Ishikawa (cell line): ENCODE measurements at regions not wholly inside any gene's neighbourhood (a gene's known extent, or its start where the extent isn't known, plus 50 kb on each side); places are given as distances from the start of the nearest gene placed in this dataset.

Source experiments
- CEBPB ChIP-seq: IDR thresholded peaks from 2 replicates; pipeline ENCODE4 v1.6.1; 2012
- CREB1 ChIP-seq: IDR thresholded peaks from 2 replicates; pipeline ENCODE4 v1.6.1; 2012; ENCODE audit warnings: low read depth
- EGR1 ChIP-seq: IDR thresholded peaks from 2 replicates; pipeline ENCODE4 v1.6.1; 2012
- EP300 ChIP-seq: IDR thresholded peaks from 2 replicates; pipeline ENCODE4 v1.6.1; 2012; ENCODE audit warnings: borderline replicate concordance
- FOXM1 ChIP-seq: IDR thresholded peaks from 2 replicates; pipeline ENCODE4 v1.6.1; 2012; ENCODE audit warnings: low read depth, borderline replicate concordance
- MAX ChIP-seq: IDR thresholded peaks from 2 replicates; pipeline ENCODE4 v1.6.1; 2012
- NFIC ChIP-seq: IDR thresholded peaks from 2 replicates; pipeline ENCODE4 v1.6.1; 2012
- RAD21 ChIP-seq: IDR thresholded peaks from 2 replicates; pipeline ENCODE4 v1.6.1; 2012; ENCODE audit warnings: low read depth
- TAF1 ChIP-seq: IDR thresholded peaks from 2 replicates; pipeline ENCODE4 v1.6.1; 2012; ENCODE audit warnings: low read depth, mild to moderate bottlenecking
- TCF12 ChIP-seq: IDR thresholded peaks from 2 replicates; pipeline ENCODE4 v1.6.1; 2012; ENCODE audit warnings: low read depth
- TEAD4 ChIP-seq: IDR thresholded peaks from 2 replicates; pipeline ENCODE4 v1.6.1; 2012
- YY1 ChIP-seq: IDR thresholded peaks from 2 replicates; pipeline ENCODE4 v1.6.1; 2012; ENCODE audit warnings: low read depth
- ZBTB7A ChIP-seq: IDR thresholded peaks from 2 replicates; pipeline ENCODE4 v1.6.1; 2012; ENCODE audit warnings: low read depth
- TF ChIP-seq, protein P1 (sequence below): IDR thresholded peaks from 2 replicates; pipeline ENCODE4 v1.6.1; 2012; ENCODE audit warnings: low read depth, mild to moderate bottlenecking
- TF ChIP-seq, protein P2 (sequence below): IDR thresholded peaks from 2 replicates; pipeline ENCODE4 v1.6.1; 2012

DNA sequence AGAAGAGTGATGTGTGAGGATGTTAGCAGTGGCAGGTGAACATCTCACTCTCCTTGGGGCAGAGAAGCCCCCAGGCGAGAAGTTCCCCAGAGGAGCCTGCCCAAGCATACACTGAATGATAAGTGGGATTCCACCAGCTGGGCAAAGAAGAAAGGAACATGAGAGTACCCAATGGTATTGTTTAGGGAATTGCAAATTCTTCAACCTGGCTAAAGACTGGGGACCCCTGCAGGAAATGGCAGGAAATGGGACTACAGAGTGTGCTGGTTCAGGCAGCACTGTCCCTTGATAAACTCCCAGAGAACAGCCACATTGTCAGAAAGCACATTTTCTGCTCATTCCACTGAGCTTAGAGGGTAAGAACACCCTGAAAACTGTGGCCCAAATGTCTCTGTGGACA lies 121.3 kb downstream of the RPS29 start:
- TF ChIP-seq CREB1 (no peak), MAX (no peak), TEAD4 (no peak), EP300 (no peak), RAD21 (no peak), TAF1 (no peak), FOXM1 (no peak), YY1 (no peak), CEBPB (no peak), TCF12 (no peak), EGR1 (no peak), ZBTB7A (no peak)
- TF ChIP-seq, protein P1, sequence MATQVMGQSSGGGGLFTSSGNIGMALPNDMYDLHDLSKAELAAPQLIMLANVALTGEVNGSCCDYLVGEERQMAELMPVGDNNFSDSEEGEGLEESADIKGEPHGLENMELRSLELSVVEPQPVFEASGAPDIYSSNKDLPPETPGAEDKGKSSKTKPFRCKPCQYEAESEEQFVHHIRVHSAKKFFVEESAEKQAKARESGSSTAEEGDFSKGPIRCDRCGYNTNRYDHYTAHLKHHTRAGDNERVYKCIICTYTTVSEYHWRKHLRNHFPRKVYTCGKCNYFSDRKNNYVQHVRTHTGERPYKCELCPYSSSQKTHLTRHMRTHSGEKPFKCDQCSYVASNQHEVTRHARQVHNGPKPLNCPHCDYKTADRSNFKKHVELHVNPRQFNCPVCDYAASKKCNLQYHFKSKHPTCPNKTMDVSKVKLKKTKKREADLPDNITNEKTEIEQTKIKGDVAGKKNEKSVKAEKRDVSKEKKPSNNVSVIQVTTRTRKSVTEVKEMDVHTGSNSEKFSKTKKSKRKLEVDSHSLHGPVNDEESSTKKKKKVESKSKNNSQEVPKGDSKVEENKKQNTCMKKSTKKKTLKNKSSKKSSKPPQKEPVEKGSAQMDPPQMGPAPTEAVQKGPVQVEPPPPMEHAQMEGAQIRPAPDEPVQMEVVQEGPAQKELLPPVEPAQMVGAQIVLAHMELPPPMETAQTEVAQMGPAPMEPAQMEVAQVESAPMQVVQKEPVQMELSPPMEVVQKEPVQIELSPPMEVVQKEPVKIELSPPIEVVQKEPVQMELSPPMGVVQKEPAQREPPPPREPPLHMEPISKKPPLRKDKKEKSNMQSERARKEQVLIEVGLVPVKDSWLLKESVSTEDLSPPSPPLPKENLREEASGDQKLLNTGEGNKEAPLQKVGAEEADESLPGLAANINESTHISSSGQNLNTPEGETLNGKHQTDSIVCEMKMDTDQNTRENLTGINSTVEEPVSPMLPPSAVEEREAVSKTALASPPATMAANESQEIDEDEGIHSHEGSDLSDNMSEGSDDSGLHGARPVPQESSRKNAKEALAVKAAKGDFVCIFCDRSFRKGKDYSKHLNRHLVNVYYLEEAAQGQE, result no peak
- TF ChIP-seq, protein P2, sequence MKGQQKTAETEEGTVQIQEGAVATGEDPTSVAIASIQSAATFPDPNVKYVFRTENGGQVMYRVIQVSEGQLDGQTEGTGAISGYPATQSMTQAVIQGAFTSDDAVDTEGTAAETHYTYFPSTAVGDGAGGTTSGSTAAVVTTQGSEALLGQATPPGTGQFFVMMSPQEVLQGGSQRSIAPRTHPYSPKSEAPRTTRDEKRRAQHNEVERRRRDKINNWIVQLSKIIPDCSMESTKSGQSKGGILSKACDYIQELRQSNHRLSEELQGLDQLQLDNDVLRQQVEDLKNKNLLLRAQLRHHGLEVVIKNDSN, result no peak

- TF ChIP-seq RAD21 (no peak), CEBPB (no peak), CREB1 (no peak), NFIC (no peak), YY1 (no peak), EP300 (no peak), TAF1 (no peak), TEAD4 (no peak), MAX (no peak), FOXM1 (no peak), EGR1 (no peak), ZBTB7A (no peak), TCF12 (no peak)
- TF ChIP-seq, protein P1, result no peak
- TF ChIP-seq, protein P2, result no peak
These were observed 123.0 kb downstream of the RPS29 start for GRCh38 chr14:49463146-49463545.

DNA sequence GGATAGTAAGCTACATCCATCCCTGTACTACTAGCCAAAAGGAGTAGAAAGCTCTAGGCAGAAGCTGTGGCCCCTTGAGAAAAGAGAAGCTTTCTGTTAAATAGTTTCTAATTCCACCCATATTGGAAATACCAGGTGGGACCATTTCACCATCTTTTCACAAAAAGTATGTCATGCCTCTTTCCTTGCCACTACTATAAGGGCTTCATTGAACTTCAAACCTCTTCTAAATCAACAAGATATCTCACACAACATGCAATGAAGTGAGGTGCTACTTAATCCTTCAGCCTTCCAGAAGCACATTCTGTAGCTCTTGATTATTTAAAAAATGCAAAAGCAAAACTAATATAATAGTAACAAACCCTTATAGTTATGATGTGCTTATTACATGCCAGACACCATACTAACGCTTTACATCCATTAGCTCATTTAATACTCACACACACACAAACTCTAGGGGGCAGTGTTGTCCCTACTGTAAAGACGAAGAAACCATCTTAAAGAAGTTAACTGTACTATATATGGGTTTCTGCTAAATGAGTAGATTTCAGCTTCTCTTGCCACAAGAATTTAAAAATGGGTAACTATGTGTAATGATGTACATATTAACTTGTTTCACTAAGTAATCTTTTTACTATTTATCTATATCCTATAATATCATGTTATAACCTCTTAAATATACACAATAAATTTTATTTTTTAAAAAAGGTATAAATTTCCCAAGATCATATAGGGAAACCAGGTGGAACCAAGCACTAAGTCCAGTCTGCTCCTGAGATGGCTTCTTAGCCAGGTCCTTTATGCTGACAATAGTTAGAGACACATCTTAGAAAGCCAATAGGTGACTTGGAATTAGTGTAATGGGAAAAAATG lies 124.4 kb downstream of the RPS29 start:
- TF ChIP-seq EGR1 (no peak), RAD21 (peak; percentile 71), FOXM1 (no peak)

DNA sequence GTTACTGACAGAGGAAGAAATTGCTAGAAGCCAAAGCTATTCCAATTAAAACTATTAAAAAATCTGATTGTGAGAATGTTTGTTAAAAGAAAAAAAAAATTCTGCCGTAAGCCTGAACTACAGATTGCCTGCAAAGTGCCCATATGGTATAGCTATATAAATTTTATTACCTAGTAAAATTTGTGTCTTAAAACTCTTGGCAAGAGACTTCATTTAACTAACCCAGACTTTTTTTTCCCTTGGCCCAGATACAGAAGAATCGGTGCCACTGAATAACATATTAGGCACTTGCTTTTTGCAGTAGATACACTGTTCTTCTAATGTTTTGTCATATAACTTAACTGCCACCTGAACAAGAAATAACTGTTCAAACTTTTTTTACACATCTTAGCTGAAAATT lies 125.5 kb downstream of the RPS29 start:
- TF ChIP-seq, protein P2, result no peak
- TF ChIP-seq TEAD4 (no peak), YY1 (no peak), ZBTB7A (no peak), MAX (no peak), RAD21 (no peak), NFIC (no peak), TCF12 (no peak), FOXM1 (no peak), EGR1 (no peak), TAF1 (no peak), CREB1 (no peak), EP300 (no peak), CEBPB (no peak)
- TF ChIP-seq, protein P1, result no peak
